Activated T-cell treated with anti-CD3 and anti-CD28 coated beads for 24 hours (primary cell): ENCODE measurements at regions not wholly inside any gene's neighbourhood (a gene's known extent, or its start where the extent isn't known, plus 50 kb on each side); places are given as distances from the start of the nearest gene placed in this dataset.
"Not testable (repeated sequence)": the region's sequence is repeated elsewhere in the genome, so short reads cannot be mapped to it uniquely, and the experiment has no call there.

ENCODE experiments used
- DNase-seq: peaks from one replicate; pipeline ENCODE4 v3.0.0-alpha.2; 2020; ENCODE audit warnings: low read depth

DNA sequence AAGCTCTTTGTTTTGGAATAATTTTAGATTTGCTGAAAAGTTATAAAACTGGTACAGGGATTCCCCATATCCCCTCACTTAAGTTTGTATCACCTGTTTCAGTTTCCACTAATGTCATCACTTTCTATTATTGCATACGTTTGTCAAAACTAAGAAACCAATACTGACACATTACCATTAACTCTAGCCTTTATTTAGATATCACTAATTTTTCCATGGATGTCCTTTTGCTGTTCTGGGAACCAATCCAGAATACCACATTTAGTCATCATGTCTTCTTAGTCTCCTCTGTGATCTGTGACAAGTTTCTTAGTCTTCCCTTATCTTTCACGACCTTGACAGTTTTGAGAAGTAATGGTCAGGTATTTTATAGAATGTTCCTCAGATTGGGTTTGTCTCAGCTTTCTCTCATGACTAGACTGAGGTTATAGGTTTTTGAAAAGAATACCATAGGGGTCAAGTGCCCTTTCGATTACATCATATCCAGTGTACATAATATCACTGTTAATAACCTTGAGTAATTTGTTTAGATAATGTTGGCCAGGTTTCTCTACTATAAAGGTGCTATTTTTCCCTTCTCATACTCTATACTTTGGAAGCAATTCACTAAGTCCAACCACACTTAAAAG is 51.9 kb upstream of the NMUR2 start:
- DNase-seq, result no peak

DNA sequence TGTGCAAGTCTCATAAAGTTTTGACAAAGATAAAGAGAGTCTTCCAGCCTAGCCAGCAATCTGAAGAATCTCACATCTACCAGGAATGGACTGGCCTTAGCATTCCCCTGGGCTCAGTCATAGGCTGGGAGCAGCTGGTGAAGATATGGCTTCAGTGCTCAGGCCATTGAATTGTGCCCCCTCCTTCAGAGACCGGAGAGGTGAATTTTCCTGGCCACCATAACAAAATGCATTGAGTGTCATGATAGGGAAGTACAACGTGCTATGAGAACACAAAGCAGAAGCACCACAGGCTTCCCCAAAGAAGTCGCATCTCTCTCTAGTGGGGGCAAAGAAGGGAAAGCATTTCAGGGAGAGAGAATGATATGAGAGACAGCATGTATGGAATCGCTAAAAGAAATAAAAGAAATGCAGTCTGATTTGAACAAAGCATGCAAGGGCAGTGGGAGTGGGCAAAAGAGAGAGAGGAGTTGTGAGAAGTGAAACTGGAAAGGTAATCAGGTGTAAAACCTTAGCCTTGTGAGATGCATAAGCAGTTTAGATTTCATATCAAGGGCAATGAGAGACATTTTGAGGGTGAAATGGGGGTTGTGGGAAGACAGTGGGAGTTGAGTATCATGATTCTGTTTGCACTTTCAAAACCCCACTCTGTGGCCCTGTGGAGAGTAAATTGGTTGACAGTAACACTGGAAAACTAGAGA is 57.1 kb upstream of the NMUR2 start:
- DNase-seq, result no peak

DNA sequence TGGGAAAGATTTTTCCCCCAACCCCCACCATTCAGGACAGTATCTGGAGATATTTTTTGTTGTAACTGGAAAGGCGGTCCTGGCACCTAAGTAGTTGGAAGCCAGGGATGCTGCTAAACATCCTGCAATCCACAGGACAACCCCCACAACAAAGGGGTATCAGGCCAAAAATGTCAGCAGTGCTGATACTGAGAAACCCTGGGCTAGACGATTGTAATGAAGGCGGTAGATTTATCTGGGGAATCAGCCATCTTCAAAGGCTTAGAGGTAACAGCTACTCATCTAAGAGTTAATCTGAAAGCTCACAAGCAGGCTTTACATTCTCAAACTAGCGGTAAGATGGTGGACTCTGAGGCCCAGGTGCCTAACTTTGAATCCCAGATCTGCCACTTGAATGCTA is 59.0 kb upstream of the NMUR2 start:
- DNase-seq, result no peak

DNA sequence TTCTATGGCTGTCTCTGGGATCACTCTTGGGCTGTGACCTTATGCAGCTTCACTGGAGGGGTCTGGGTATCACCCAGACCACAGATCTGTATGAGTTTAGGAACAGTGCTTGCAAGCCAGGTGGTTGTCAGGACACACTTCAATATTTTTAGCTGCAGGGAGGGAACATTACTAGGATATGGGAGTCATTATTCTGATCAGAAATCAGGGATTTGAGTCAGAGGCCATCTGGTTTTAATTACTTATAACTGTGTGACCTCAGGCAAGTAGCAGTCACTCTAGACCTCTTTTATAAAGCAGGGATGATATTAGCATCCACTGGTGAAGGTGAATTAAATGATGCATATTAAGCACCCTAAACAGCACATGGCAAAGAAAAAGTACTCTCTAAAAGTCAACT is 60.1 kb upstream of the NMUR2 start:
- no peak for DNase-seq

DNA sequence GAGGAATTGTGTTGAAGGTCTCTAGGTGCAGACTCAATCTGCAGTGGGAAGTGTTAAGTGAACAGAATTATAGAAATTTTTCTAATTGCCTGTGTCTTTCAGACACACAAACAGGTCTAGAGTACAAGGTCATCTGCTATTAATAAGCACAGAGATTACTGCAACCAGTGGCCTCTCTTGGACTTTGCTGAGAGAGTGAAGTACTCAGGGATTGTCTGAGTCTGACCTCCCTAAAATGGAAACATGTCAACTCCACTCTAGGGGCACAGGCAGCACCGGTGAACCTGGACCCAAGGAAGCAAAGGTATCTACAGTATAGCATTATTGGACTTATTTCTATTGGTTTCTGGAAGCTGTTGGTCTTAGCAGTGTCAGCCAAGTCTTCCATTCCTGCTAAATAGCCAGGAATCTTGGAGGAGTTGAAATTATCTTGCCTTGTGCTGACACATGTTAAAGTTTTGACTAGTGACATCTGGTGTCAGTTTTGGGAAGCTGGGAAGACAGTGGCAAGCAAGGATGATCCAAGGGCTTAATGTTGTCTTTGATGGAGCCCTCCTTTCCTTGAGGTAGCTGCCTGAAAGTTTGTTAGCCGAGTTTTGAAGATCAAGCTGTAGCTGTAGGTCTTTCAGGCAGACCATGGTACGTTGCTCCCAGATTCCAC is 61.1 kb upstream of the NMUR2 start:
- DNase-seq, result no peak

DNA sequence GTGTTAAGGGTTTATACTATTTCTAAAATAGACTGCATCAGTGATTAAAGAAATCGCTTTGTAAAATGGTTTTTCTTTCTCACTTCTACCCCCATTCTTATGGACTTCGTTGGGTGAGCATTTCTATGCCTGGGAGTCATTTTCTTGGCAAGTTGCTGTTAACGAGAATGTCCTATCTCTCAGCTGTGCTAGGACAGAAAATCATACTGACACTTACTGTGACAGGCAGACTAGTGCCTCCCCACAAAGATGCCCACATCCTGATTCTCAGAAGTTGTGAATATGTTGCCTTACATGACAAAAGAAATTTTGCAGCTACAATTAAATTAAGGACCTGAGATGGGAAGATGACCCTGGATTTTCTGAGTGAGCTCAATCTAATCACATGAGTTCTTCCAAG is 65.1 kb upstream of the NMUR2 start:
- DNase-seq, result no peak

DNA sequence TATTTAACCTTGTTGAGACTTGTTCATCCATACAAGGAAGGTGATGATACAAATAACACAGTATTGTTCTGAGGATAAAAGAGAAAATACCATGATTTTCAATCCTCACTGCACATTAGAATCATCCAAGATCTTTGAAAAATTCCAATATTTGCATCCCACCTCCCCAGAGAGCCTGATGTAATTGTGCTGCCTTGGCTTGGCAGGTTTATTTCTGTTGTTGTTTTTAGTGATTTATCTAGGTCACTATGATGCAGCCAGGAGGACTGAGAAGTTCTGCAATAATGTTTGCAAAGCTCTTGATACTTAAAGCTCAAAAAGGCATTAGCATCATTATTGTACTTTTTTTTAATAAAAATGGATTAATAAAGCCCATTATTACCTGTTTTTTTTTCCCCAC is 67.0 kb upstream of the NMUR2 start:
- no peak for DNase-seq

DNA sequence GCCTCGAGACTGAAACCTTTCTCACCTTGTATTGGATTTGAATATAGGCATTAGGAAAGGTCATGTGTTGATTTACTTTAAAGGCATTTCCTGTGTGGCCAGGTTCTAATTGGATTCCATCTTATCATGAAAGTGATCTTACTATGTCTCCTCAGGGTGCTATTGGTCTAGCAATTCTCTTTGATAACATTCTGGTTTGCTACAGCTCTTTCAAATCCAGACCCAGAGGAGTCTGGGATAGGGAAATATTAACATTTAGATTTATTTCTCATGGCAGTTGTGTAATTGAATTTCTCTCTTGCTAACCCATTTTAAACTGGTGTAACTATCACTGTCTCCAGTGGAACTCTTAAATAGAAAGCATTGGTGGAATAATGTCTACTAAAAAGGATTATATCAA is 69.9 kb upstream of the NMUR2 start:
- no peak for DNase-seq

DNA sequence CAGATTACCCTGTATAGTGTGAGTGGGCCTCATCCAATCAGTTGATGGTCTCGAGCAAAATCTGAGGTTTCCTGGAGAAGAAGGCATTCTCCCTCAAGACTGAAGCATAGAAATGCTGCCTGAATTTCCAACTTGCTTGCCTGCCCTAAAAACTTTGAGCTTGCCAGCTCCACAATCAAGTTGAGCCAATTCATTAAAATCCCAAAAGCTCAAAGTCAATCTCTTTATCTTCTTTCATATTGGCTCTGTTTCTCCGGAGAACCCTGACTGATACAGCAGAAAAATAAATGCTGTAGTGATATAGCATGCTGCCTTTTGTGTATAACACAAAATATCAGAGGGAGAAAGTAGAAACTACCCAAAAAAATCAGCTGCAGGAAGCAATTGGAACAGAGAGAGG is 72.5 kb upstream of the NMUR2 start:
- DNase-seq, result no peak

DNA sequence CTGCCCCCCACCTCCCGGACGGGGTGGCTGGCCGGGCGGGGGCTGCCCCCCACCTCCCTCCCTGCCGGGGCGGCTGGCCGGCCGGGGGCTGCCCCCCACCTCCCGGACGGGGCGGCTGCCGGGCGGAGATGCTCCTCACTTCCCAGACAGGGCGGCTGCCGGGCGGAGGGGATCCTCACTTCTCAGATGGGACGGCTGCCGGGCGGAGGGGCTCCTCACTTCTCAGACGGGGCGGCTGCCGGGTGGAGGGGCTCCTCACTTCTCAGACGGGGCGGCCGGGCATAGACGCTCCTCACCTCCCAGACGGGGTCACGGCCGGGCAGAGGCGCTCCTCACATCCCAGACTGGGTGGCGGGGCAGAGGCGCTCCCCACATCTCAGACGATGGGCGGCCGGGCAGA is 74.8 kb upstream of the NMUR2 start:
- not testable (repeated sequence) for DNase-seq

DNA sequence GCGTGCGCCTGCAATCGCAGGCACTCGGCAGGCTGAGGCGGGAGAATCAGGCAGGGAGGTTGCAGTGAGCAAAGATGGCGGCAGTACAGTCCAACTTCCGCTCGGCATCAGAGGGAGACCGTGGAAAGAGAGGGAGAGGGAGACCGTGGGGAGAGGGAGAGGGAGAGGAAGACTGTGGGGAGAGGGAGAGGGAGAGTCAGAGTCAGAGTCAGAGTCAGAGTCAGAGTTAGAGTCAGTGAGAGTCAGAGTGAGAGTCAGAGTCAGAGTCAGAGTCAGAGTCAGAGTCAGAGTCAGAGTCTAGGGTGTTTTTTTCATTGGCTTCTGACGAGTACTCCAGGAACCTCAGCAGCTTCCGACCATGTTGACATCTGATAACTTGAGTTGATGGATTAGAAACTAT is 75.6 kb upstream of the NMUR2 start:
- not testable (repeated sequence) for DNase-seq

DNA sequence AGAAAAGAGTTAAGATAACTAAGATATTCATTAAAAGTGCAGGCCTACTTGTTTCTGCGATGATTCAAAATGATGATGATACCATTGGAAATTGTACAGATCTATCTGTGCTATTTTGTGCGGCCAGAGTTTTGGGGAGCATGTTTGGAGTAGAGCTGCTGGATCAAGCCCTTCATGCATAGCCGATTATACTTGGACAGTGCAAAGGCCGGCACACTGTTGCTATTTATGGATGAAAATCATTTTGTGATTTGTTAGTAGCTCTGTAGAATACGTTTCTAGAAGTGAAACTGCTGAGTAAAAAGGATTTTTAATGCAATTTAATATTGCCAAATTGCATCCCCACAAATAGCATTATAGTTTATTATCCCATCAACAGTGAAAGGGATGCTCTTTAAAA is 82.1 kb upstream of the NMUR2 start:
- DNase-seq, result no peak

DNA sequence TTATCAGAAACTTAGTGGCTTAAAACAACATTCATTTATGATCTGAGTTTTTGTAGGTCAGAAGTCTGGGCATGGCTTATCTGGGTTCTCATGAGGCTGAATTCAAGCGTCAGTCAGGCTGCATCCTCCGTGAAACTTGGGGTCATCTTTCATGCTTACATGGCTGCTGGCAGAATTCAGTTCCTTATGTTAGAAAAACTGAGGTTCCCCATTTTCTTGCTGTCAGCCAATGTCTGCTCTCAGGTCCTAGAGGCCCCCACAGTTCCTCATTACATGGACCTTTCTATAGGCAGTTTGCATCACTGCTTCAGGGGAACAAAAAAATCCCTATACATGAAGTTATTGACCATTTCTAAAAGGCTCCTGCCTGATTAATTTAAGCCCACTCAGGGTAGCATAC is 83.8 kb upstream of the NMUR2 start:
- DNase-seq, result no peak

DNA sequence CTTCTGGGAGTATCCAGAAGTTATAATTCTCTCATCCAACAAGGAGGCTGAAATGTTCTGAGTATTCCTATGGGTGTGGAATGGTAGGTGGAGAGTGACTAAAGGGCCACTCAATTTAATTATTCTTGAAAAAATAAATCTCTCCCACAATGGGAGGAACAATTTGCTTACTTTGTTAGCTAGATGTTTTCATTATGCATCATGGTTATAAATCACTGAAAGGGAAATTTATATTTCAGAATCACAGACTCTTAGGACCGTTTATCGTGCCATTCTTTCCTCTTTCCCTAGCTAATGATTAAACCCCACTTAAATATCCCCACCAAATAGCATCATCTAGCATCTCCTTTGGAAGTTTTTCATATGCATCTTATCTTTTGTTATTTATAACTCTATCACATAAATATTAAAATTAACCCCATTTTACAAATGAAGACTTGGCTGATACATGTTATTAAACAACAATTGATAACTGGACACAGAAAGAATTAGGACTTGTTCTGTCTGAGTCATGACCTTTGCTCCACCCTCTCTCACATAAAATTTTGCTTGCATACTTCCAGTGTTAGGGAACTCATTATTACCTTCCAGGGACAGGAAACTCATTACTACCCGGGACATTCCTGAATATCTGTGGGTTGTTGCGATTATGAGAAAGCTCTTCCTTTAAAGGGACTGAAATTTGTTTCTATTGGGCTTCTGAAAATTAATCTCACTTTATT is 94.9 kb upstream of the NMUR2 start:
- no peak for DNase-seq

DNA sequence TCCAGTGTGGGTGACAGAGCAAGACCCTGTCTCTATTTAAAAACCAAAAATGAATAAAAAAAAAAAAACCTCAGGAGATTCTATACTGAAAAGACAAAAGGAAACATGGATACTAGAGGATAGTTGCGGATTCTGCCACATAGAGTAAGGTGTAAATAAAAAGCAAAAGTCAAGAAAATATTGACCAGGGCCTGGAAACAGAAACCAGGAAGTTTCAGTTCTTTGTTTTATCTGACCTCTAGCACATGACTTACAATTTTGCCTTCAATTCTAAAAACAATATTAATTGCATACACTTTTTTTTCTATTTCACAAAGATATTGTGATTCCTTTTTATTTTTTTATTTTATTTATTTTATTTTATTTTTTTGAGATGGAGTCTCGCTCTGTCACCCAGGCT is 96.2 kb upstream of the NMUR2 start:
- DNase-seq, result no peak

DNA sequence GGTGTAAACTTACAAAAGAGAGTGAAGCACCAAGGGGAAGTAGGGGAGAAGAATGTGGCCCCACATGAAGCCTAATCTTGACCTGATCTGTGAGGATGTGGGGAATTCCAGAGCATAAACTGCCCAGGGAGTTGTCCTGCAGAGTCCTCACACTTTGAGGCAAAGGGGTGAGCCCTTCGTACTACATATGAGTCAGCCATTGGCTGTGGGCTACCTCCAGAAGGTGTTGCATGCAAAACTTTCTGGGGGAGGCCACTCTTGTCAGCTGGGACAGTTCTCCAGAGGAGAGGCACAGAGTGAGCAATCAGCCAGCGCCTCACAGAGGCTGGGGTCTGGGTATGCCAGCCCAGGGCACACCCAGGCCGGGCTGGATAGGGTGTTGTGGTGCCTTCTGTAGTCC is 98.1 kb upstream of the NMUR2 start:
- no peak for DNase-seq

DNA sequence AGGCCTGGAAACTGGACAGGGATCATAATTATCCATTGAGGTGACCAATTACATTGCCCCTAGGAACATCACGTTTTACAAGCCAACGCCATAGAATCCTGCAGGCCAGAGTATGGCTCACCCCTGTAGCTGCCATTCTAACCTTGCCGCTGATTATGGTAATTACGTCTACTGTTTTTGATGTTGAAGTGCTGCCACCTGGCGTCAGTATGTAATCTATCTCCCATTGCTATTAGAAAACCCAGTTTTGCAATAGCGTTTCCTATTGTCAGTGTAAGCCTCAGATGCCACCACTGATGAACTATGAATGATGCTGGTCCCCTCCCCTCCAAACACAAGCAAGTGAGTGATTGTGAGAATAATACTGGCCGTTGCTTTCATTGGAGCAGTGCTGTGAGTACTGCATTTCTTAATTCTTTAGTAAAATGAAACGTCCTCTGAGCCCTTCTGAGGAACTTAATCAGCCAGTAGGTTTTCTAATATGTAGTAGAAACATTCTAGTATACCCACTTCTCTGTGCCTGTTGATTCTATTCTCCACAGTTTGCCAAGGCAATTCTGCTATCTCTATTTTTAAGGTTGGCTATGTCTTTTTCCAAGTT is 100.5 kb upstream of the NMUR2 start:
- DNase-seq, result peak; percentile 21

DNA sequence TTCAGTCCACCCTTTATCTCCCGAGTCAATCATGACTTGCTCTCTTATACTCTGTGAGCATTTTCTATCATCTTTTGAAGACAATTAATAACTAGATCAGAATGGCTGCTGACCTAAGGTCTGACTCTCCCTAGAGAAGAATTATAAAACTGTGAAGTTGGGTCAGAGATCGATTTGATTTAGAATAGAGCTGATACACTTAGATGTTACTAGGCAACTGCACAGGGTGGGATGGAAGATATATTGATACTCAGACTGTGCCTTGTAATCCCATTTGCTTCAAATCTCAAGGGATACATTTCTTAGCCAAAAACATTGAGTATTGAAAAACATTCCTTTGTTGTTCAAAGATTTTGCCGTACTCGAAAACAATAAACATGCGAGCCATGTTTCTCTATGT is 106.0 kb upstream of the NMUR2 start:
- DNase-seq, result no peak

DNA sequence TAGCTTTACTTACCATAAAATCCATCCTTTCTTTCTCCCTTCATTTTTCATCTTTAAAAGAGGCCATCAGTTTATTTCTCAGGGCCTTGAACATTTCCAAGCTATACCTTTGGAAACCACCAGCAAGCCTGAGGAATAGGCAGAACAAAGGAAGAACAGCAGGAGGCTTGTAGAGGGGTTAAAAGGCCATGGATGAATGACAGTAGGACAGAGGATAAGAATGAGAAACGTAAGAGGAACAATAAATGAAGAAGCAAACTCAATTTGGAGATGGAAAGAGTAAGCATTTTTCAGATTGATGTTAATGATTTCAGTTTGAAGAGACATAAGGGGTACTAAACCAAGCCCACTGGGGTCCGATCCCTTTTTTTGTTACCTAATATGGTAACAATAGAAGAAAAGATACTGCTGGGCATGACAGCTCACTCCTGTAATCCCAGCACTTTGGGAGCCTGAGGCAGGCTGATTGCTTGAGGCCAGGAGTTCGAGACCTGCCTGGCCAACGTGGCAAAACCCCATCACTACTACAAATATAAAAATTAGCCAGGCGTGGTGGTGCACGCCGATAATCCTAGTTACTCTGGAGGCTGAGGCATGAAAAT is 106.6 kb upstream of the NMUR2 start:
- no peak for DNase-seq

DNA sequence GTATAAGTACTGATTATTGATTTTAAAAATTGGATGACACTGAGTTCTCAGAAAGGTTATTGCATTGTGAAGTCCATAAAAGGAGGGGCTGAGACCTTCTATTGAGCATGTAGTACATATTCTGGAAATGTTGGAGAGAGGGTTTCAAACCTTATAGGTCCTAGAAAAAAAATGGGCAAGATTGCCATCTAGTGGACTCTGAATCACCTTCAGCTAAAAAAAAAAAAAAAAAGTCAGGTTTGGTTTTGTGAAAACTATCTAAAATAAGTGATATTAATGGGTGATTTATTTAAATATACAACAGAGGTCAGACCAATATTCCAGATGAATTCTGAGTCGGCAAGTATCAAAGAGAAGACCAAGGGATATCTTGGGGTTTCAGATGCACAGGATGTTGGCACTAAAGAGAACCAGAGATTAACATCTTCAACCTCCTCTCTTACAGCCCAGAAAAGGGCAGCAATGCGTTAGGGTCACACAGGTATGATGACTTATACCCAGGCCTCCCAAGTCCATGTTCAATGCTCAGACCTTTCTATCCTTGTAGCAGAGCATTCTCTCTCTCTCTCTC is 109.8 kb upstream of the NMUR2 start:
- DNase-seq, result no peak

DNA sequence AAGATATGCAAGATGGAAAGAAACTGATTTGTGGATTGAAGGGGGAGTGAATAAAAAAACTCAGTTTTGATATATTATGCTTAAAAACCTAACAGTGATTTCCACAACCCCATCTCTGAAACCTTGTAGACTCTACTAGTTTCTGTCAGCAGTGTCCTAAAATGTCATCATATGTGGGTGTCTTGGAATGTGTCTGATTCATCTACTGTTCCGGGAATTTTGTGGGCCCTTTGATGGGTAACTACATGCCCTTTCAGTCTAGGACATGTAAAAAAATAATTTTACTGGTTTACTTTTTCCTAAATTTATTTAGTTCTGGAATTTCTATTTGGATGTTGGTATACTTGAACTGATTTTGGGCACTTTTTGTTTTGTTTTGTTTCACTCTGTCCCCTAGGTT is 118.9 kb upstream of the NMUR2 start:
- DNase-seq, result no peak
